ENCODE measurements at regions not wholly inside any gene's neighbourhood (a gene's known extent, or its start where the extent isn't known, plus 50 kb on each side); places are given as distances from the start of the nearest gene placed in this dataset.

DNA sequence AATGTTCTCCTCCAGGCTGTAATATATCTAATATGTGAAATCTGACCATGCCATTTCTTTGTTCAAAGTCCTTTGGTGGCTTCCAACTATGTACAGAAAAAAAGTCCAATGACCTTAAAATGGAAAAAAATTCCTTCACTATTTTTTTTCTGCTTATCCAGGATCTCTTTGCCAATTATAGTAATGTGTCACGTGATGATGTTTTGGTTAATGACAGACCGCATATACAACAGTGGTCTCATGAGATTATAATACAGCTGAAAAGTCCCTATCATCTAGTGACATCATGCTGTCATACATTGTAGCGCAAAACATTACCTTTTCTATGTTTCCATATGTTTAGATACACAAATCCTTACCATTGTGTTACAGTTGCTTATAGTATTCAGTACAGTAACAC is 477.6 kb downstream of the TMEM232 start:
- TF ChIP-seq CTCF (conservative IDR thresholded peaks at IDR 0.05; ENCODE audit: low read depth, low read length) = no peak
- no peak for TF ChIP-seq RAD21 (IDR thresholded peaks at IDR 0.05; ENCODE audit: low read length)
- TF ChIP-seq BHLHE40 (IDR thresholded peaks at IDR 0.05; ENCODE audit: low read depth, low read length) = no peak
- TF ChIP-seq NFE2L2 (IDR thresholded peaks at IDR 0.05; ENCODE audit: low read depth, low read length) = no peak
- TF ChIP-seq MXI1 (IDR thresholded peaks at IDR 0.05; ENCODE audit: borderline replicate concordance, low read depth, low read length) = no peak
- TF ChIP-seq POLR2A (IDR thresholded peaks at IDR 0.05; ENCODE audit: low read depth, low read length) = no peak
- no peak for TF ChIP-seq RCOR1 (IDR thresholded peaks at IDR 0.05; ENCODE audit: insufficient replicate concordance, low read length)
- no peak for TF ChIP-seq USF2 (IDR thresholded peaks at IDR 0.05; ENCODE audit: low read depth, low read length)
- TF ChIP-seq RFX5 (IDR thresholded peaks at IDR 0.05; ENCODE audit: low read depth, low read length) = no peak
- no peak for TF ChIP-seq FOS (IDR thresholded peaks at IDR 0.05; ENCODE audit: low read depth, low read length)

All from IMR-90 (cell line).